H9 (cell line): ENCODE measurements at regions not wholly inside any gene's neighbourhood (a gene's known extent, or its start where the extent isn't known, plus 50 kb on each side); places are given as distances from the start of the nearest gene placed in this dataset.
A peak's percentile ranks its signal among the peaks of the same experiment; 100 is the strongest.

Source experiments
- DNase-seq: peaks from one replicate; pipeline ENCODE4 v3.0.0-alpha.2; 2017
- H2AFZ ChIP-seq: one replicate; pipeline ENCODE4 v1.6.1; 2013; ENCODE audit warnings: mild to moderate bottlenecking, low read length, control low read depth, moderate library complexity
- H2AK5ac ChIP-seq: 2 replicates; pipeline ENCODE4 v1.6.1; 2013; ENCODE audit warnings: low read length, control low read depth, mixed read lengths; ENCODE audit not compliant: insufficient read length
- H2BK120ac ChIP-seq: one replicate; pipeline ENCODE4 v1.6.1; 2013; ENCODE audit warnings: low read depth, mild to moderate bottlenecking, low read length, control low read depth, inconsistent platforms; ENCODE audit not compliant: poor library complexity, severe bottlenecking
- H2BK12ac ChIP-seq: 2 replicates; pipeline ENCODE4 v1.6.1; 2013; ENCODE audit warnings: low read length, control low read depth, mixed read lengths, low read depth; ENCODE audit not compliant: insufficient read length
- H2BK15ac ChIP-seq: 2 replicates; pipeline ENCODE4 v1.6.1; 2013; ENCODE audit warnings: low read depth, low read length, control low read depth
- H2BK20ac ChIP-seq: one replicate; pipeline ENCODE4 v1.6.1; 2013; ENCODE audit warnings: low read depth, mild to moderate bottlenecking, low read length, control low read depth, inconsistent platforms; ENCODE audit not compliant: poor library complexity, severe bottlenecking
- H2BK5ac ChIP-seq: 2 replicates; pipeline ENCODE4 v1.6.1; 2013; ENCODE audit warnings: low read length, control low read depth, mixed read lengths; ENCODE audit not compliant: insufficient read length
- H3K14ac ChIP-seq: 2 replicates; pipeline ENCODE4 v1.6.1; 2013; ENCODE audit warnings: low read length, control low read depth; ENCODE audit not compliant: insufficient read depth
- H3K18ac ChIP-seq: 2 replicates; pipeline ENCODE4 v1.6.1; 2013; ENCODE audit warnings: low read depth, mild to moderate bottlenecking, mixed read lengths, low read length, control low read depth; ENCODE audit not compliant: insufficient read length
- H3K23ac ChIP-seq: 2 replicates; pipeline ENCODE4 v1.6.1; 2013; ENCODE audit warnings: low read length, control low read depth, mixed read lengths, low read depth; ENCODE audit not compliant: insufficient read length
- H3K23me2 ChIP-seq: 2 replicates; pipeline ENCODE4 v1.6.1; 2013; ENCODE audit warnings: low read depth, mild to moderate bottlenecking, mixed read lengths, low read length, control low read depth; ENCODE audit not compliant: insufficient read length, poor library complexity, severe bottlenecking
- H3K27ac ChIP-seq: 2 replicates; pipeline ENCODE4 v1.5.1; 2013; ENCODE audit warnings: low read length, control low read depth, mixed read lengths, low read depth; ENCODE audit not compliant: insufficient read length
- H3K27me3 ChIP-seq: 2 replicates; pipeline ENCODE4 v1.6.1; 2013; ENCODE audit warnings: low read length, control low read depth, inconsistent platforms; ENCODE audit not compliant: insufficient read depth
- H3K4ac ChIP-seq: 2 replicates; pipeline ENCODE4 v1.6.1; 2013; ENCODE audit warnings: low read depth, mild to moderate bottlenecking, control low read depth, inconsistent platforms, low read length, moderate library complexity
- H3K4me1 ChIP-seq: 2 replicates; pipeline ENCODE4 v1.6.1; 2013; ENCODE audit warnings: low read length, control low read depth, inconsistent platforms; ENCODE audit not compliant: insufficient read depth
- H3K4me2 ChIP-seq: 2 replicates; pipeline ENCODE4 v1.6.1; 2013; ENCODE audit warnings: low read length, control low read depth, mixed read lengths; ENCODE audit not compliant: insufficient read length, insufficient read depth
- H3K56ac ChIP-seq: 2 replicates; pipeline ENCODE4 v1.6.1; 2013; ENCODE audit warnings: low read depth, mild to moderate bottlenecking, mixed read lengths, low read length, control low read depth; ENCODE audit not compliant: insufficient read length
- H3K79me1 ChIP-seq: 2 replicates; pipeline ENCODE4 v1.6.1; 2013; ENCODE audit warnings: low read depth, mild to moderate bottlenecking, moderate library complexity, low read length, control low read depth, inconsistent platforms; ENCODE audit not compliant: insufficient read depth, poor library complexity, severe bottlenecking
- H3K79me2 ChIP-seq: 2 replicates; pipeline ENCODE4 v1.6.1; 2013; ENCODE audit warnings: low read length, control low read depth, inconsistent platforms; ENCODE audit not compliant: insufficient read depth
- H3K9ac ChIP-seq: 2 replicates; pipeline ENCODE4 v1.6.1; 2013; ENCODE audit warnings: low read length, control low read depth, mixed read lengths; ENCODE audit not compliant: insufficient read length; ENCODE audit errors: extremely low read depth
- H3K9me3 ChIP-seq: one replicate; pipeline ENCODE4 v1.6.1; 2013; ENCODE audit warnings: low read depth, low read length, inconsistent platforms; ENCODE audit not compliant: control insufficient read depth
- H3T11ph ChIP-seq: one replicate; pipeline ENCODE4 v1.6.1; 2013; ENCODE audit warnings: mild to moderate bottlenecking, low read length, control low read depth, inconsistent platforms
- H4K20me1 ChIP-seq: one replicate; pipeline ENCODE4 v1.6.1; 2013; ENCODE audit not compliant: control insufficient read depth, insufficient read length, insufficient read depth
- H4K5ac ChIP-seq: 2 replicates; pipeline ENCODE4 v1.6.1; 2013; ENCODE audit warnings: low read depth, mild to moderate bottlenecking, mixed read lengths, low read length, control low read depth; ENCODE audit not compliant: insufficient read length
- H4K8ac ChIP-seq: replicated peaks from 2 replicates; pipeline ENCODE4 v1.6.1; 2013; ENCODE audit warnings: low read length, control low read depth, mixed read lengths, low read depth; ENCODE audit not compliant: insufficient read length
- H4K91ac ChIP-seq: 2 replicates; pipeline ENCODE4 v1.6.1; 2013; ENCODE audit warnings: low read depth, mild to moderate bottlenecking, moderate library complexity, mixed read lengths, low read length, control low read depth; ENCODE audit not compliant: insufficient read length
- H3K27ac Mint-ChIP-seq, 3 experiments: 2 replicates in 2 of 3; 3 replicates in 1 of 3; pipeline ENCODE4 v1.8.0; 2020 to 2021; ENCODE audit warnings: mixed read lengths in 3 of 3, mild to moderate bottlenecking in 1 of 3, moderate library complexity in 1 of 3
- H3K27me3 Mint-ChIP-seq: 2 replicates; pipeline ENCODE4 v1.8.0; 2021; ENCODE audit warnings: low read depth, mild to moderate bottlenecking, moderate library complexity, mixed read lengths
- H3K36me3 Mint-ChIP-seq, 3 experiments: 2 replicates in 2 of 3; 3 replicates in 1 of 3; pipeline ENCODE4 v1.8.0; 2020 to 2021; ENCODE audit warnings: low read depth in 3 of 3, mixed read lengths in 3 of 3; ENCODE audit not compliant: insufficient read depth in 1 of 3
- H3K4me1 Mint-ChIP-seq, 2 experiments: 2 replicates each; pipeline ENCODE4 v1.8.0; 2020; ENCODE audit warnings: mixed read lengths in 2 of 2
- H3K4me3 Mint-ChIP-seq, 2 experiments: 2 replicates in 1 of 2; 3 replicates in 1 of 2; pipeline ENCODE4 v1.8.0; 2020 to 2021; ENCODE audit warnings: mild to moderate bottlenecking in 2 of 2, mixed read lengths in 2 of 2, moderate library complexity in 1 of 2
- H3K9me3 Mint-ChIP-seq, 2 experiments: 2 replicates in 1 of 2; 3 replicates in 1 of 2; pipeline ENCODE4 v1.8.0; 2020; ENCODE audit warnings: mild to moderate bottlenecking in 2 of 2, mixed read lengths in 2 of 2, moderate library complexity in 1 of 2
- WGBS: extraction: QIAGEN DNeasy Blood & Tissue Kit; methylation state at CpG from one replicate; pipeline ENCODE4 v1.1.7; 2013; ENCODE audit warnings: missing lambda C conversion rate, low lambda C conversion rate, mixed read lengths; ENCODE audit not compliant: insufficient read length; ENCODE audit errors: extremely low coverage; 5-methylcytosine and 5-hydroxymethylcytosine counted together
- TF ChIP-seq, protein P1 (sequence below): fragments of 200-600 bp; sonication (generic); conservative IDR thresholded peaks from 3 replicates; pipeline ENCODE4 v1.8.0; 2021; ENCODE audit warnings: antibody characterized with exemption, mild to moderate bottlenecking

- Histone ChIP-seq H3K23me2 (no peaks in the 10 kb centered on the region), H3K56ac (no peak overlapping the region), H3K27me3 (no peaks in the 10 kb centered on the region), H2BK5ac (no peak overlapping the region), H3T11ph (no peak overlapping the region), H3K79me1 (no peaks in the 10 kb centered on the region), H4K91ac (no peak overlapping the region), H4K20me1 (no peaks in the 10 kb centered on the region), H2BK120ac (no peak overlapping the region), H3K18ac (no peak overlapping the region), H2AFZ (no peak overlapping the region), H3K14ac (no peak overlapping the region), H3K9ac (no peak overlapping the region), H3K9me3 (no peaks in the 10 kb centered on the region), H2BK12ac (no peak overlapping the region), H4K5ac (no peak overlapping the region), H3K79me2 (no peaks in the 10 kb centered on the region), H3K27ac (no peak overlapping the region), H3K4me1 (no peaks in the 10 kb centered on the region; the same call in 1 of the 2 replicates), H2AK5ac (no peak overlapping the region), H2BK15ac (no peak overlapping the region), H3K23ac (no peak overlapping the region), H3K4me2 (no peak overlapping the region), H3K4ac (no peak overlapping the region), H2BK20ac (no peak overlapping the region), H4K8ac (no peak overlapping the region)
- TF ChIP-seq, protein P1, sequence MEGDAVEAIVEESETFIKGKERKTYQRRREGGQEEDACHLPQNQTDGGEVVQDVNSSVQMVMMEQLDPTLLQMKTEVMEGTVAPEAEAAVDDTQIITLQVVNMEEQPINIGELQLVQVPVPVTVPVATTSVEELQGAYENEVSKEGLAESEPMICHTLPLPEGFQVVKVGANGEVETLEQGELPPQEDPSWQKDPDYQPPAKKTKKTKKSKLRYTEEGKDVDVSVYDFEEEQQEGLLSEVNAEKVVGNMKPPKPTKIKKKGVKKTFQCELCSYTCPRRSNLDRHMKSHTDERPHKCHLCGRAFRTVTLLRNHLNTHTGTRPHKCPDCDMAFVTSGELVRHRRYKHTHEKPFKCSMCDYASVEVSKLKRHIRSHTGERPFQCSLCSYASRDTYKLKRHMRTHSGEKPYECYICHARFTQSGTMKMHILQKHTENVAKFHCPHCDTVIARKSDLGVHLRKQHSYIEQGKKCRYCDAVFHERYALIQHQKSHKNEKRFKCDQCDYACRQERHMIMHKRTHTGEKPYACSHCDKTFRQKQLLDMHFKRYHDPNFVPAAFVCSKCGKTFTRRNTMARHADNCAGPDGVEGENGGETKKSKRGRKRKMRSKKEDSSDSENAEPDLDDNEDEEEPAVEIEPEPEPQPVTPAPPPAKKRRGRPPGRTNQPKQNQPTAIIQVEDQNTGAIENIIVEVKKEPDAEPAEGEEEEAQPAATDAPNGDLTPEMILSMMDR = no peak
- H3K27ac Mint-ChIP-seq = peak overlapping the region in 1 of 3 experiments; percentile 18; a peak in 1 of 7 replicates
- H3K9me3 Mint-ChIP-seq = no peaks in the 10 kb centered on the region; a peak in 2 of 5 replicates
- no peak overlapping the region for H3K4me3 Mint-ChIP-seq
- WGBS = no CpG with 5 or more reads among the region's 3 CpGs
- H3K27me3 Mint-ChIP-seq = no peaks in the 10 kb centered on the region; the same call in 1 of the 2 replicates
- no peak for DNase-seq
- H3K4me1 Mint-ChIP-seq = peaks cover 13 to 22% of the 10 kb centered on the region in 2 experiments
- H3K36me3 Mint-ChIP-seq = no peaks in the 10 kb centered on the region
Measured at GRCh38 chr6:19333936-19334335, 503.2 kb upstream of the ID4 start.
